ENCODE measurements at regions not wholly inside any gene's neighbourhood (a gene's known extent, or its start where the extent isn't known, plus 50 kb on each side); places are given as distances from the start of the nearest gene placed in this dataset.

DNA sequence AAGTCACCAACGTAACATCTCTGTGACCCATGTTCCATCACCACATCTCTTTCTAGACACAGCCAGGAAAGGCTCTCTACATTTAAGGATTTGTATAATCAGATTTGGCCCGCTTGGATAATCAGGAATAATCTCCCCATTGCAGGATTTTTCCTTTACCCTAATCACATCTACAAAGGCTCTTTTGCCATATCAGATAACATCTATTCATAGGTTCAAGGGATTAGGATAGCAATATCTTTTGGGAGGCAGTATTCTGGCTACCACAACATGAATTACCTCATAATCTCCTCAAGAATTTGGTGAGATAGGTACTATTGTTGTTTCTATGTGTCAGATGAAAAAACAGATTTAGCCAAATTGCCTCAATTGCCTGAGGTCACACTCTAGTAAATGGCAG, 142.8 kb upstream of the UBASH3B start:
- no peaks in the 10 kb centered on the region for H3K4me1 Mint-ChIP-seq
- H3K36me3 Mint-ChIP-seq, result no peaks in the 10 kb centered on the region
- no peak for DNase-seq (ENCODE audit: low spot score)
- TF ChIP-seq SOX15 (CRISPR knock-in tag; IDR thresholded peaks at IDR 0.05), result no peak
- TF ChIP-seq, protein P1, sequence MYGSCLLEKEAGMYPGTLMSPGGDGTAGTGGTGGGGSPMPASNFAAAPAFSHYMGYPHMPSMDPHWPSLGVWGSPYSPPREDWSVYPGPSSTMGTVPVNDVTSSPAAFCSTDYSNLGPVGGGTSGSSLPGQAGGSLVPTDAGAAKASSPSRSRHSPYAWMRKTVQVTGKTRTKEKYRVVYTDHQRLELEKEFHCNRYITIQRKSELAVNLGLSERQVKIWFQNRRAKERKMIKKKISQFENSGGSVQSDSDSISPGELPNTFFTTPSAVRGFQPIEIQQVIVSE (CRISPR knock-in tag; IDR thresholded peaks at IDR 0.05; ENCODE audit: borderline replicate concordance), result no peak
- no peak for TF ChIP-seq CREM (CRISPR knock-in tag; IDR thresholded peaks at IDR 0.05)
- TF ChIP-seq, protein P2, sequence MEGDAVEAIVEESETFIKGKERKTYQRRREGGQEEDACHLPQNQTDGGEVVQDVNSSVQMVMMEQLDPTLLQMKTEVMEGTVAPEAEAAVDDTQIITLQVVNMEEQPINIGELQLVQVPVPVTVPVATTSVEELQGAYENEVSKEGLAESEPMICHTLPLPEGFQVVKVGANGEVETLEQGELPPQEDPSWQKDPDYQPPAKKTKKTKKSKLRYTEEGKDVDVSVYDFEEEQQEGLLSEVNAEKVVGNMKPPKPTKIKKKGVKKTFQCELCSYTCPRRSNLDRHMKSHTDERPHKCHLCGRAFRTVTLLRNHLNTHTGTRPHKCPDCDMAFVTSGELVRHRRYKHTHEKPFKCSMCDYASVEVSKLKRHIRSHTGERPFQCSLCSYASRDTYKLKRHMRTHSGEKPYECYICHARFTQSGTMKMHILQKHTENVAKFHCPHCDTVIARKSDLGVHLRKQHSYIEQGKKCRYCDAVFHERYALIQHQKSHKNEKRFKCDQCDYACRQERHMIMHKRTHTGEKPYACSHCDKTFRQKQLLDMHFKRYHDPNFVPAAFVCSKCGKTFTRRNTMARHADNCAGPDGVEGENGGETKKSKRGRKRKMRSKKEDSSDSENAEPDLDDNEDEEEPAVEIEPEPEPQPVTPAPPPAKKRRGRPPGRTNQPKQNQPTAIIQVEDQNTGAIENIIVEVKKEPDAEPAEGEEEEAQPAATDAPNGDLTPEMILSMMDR (IDR thresholded peaks at IDR 0.05), result no peak
- TF ChIP-seq NFE2L1 (CRISPR knock-in tag; IDR thresholded peaks at IDR 0.05), result no peak
- TF ChIP-seq, protein P3, sequence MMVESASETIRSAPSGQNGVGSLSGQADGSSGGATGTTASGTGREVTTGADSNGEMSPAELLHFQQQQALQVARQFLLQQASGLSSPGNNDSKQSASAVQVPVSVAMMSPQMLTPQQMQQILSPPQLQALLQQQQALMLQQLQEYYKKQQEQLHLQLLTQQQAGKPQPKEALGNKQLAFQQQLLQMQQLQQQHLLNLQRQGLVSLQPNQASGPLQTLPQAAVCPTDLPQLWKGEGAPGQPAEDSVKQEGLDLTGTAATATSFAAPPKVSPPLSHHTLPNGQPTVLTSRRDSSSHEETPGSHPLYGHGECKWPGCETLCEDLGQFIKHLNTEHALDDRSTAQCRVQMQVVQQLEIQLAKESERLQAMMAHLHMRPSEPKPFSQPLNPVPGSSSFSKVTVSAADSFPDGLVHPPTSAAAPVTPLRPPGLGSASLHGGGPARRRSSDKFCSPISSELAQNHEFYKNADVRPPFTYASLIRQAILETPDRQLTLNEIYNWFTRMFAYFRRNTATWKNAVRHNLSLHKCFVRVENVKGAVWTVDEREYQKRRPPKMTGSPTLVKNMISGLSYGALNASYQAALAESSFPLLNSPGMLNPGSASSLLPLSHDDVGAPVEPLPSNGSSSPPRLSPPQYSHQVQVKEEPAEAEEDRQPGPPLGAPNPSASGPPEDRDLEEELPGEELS (CRISPR knock-in tag; IDR thresholded peaks at IDR 0.05), result no peak
- TF ChIP-seq NR3C1 (CRISPR knock-in tag; conservative IDR thresholded peaks at IDR 0.05; ENCODE audit: low read depth), result no peak
- TF ChIP-seq RELA (CRISPR knock-in tag; IDR thresholded peaks at IDR 0.05; ENCODE audit: borderline replicate concordance), result no peak
- TF ChIP-seq, protein P4, sequence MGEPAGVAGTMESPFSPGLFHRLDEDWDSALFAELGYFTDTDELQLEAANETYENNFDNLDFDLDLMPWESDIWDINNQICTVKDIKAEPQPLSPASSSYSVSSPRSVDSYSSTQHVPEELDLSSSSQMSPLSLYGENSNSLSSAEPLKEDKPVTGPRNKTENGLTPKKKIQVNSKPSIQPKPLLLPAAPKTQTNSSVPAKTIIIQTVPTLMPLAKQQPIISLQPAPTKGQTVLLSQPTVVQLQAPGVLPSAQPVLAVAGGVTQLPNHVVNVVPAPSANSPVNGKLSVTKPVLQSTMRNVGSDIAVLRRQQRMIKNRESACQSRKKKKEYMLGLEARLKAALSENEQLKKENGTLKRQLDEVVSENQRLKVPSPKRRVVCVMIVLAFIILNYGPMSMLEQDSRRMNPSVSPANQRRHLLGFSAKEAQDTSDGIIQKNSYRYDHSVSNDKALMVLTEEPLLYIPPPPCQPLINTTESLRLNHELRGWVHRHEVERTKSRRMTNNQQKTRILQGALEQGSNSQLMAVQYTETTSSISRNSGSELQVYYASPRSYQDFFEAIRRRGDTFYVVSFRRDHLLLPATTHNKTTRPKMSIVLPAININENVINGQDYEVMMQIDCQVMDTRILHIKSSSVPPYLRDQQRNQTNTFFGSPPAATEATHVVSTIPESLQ (CRISPR knock-in tag; IDR thresholded peaks at IDR 0.05), result no peak
- TF ChIP-seq, protein P5, sequence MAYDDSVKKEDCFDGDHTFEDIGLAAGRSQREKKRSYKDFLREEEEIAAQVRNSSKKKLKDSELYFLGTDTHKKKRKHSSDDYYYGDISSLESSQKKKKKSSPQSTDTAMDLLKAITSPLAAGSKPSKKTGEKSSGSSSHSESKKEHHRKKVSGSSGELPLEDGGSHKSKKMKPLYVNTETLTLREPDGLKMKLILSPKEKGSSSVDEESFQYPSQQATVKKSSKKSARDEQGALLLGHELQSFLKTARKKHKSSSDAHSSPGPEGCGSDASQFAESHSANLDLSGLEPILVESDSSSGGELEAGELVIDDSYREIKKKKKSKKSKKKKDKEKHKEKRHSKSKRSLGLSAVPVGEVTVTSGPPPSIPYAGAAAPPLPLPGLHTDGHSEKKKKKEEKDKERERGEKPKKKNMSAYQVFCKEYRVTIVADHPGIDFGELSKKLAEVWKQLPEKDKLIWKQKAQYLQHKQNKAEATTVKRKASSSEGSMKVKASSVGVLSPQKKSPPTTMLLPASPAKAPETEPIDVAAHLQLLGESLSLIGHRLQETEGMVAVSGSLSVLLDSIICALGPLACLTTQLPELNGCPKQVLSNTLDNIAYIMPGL (CRISPR knock-in tag; IDR thresholded peaks at IDR 0.05), result no peak
- TF ChIP-seq, protein P6, sequence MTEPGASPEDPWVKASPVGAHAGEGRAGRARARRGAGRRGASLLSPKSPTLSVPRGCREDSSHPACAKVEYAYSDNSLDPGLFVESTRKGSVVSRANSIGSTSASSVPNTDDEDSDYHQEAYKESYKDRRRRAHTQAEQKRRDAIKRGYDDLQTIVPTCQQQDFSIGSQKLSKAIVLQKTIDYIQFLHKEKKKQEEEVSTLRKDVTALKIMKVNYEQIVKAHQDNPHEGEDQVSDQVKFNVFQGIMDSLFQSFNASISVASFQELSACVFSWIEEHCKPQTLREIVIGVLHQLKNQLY (CRISPR knock-in tag; IDR thresholded peaks at IDR 0.05), result no peak
- TF ChIP-seq ESRRA (CRISPR knock-in tag; IDR thresholded peaks at IDR 0.05; ENCODE audit: borderline replicate concordance), result no peak
- no peak for TF ChIP-seq TP53 (CRISPR knock-in tag; IDR thresholded peaks at IDR 0.05)
- H3K27me3 Mint-ChIP-seq (ENCODE audit: low read depth), result no peaks in the 10 kb centered on the region
- H3K27ac Mint-ChIP-seq, result no peak overlapping the region
- no peak for ATAC-seq
- H3K9me3 Mint-ChIP-seq, result no peaks in the 10 kb centered on the region
- CTCF ChIA-PET, result no interaction called here
- no peak overlapping the region for H3K4me3 Mint-ChIP-seq
- POLR2A ChIA-PET, result no interaction called here

DNA sequence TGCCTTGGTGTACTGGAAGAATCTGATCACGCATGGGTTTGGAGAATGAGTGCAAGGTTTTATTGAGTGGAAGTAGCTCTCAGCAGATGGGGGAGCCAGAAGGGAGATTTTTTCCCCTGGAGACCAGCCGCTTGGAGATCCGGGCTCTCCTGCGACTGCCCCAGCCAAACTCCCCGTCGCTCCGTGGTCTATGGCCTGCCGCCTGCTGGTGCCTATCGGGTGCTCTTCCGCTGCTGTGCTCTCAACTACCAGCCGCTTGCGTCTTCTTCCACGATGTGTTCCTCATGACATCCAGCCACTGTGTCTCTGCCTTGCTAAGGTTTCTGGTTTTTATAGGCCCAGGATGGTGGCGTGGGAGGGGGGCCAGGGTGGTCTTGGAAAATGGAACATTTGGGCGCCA, 145.6 kb upstream of the UBASH3B start:
- H3K27ac Mint-ChIP-seq, result no peak overlapping the region
- H3K36me3 Mint-ChIP-seq, result no peaks in the 10 kb centered on the region
- CTCF ChIA-PET, result interaction anchor here (1.0 kb wide), 2 partner anchors 47 to 71 kb away, joined by 3 to 4 read pairs; no protein-coding TSS in a partner anchor
- H3K4me1 Mint-ChIP-seq, result peaks cover 5% of the 10 kb centered on the region
- H3K27me3 Mint-ChIP-seq (ENCODE audit: low read depth), result no peaks in the 10 kb centered on the region
- ATAC-seq, result peak; percentile 36; the same call in 1 of the 2 replicates
- no peaks in the 10 kb centered on the region for H3K9me3 Mint-ChIP-seq
- no peak for TF ChIP-seq NR3C1 (CRISPR knock-in tag; conservative IDR thresholded peaks at IDR 0.05; ENCODE audit: low read depth)
- no peak for TF ChIP-seq ZNF121 (CRISPR knock-in tag; IDR thresholded peaks at IDR 0.05)
- no peak for TF ChIP-seq RELA (CRISPR knock-in tag; IDR thresholded peaks at IDR 0.05; ENCODE audit: borderline replicate concordance)
- TF ChIP-seq, protein P7, sequence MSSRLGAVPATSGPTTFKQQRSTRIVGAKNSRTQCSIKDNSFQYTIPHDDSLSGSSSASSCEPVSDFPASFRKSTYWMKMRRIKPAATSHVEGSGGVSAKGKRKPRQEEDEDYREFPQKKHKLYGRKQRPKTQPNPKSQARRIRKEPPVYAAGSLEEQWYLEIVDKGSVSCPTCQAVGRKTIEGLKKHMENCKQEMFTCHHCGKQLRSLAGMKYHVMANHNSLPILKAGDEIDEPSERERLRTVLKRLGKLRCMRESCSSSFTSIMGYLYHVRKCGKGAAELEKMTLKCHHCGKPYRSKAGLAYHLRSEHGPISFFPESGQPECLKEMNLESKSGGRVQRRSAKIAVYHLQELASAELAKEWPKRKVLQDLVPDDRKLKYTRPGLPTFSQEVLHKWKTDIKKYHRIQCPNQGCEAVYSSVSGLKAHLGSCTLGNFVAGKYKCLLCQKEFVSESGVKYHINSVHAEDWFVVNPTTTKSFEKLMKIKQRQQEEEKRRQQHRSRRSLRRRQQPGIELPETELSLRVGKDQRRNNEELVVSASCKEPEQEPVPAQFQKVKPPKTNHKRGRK (CRISPR knock-in tag; IDR thresholded peaks at IDR 0.05; ENCODE audit: borderline replicate concordance), result no peak
- TF ChIP-seq, protein P4 (CRISPR knock-in tag; IDR thresholded peaks at IDR 0.05), result no peak
- TF ChIP-seq, protein P8, sequence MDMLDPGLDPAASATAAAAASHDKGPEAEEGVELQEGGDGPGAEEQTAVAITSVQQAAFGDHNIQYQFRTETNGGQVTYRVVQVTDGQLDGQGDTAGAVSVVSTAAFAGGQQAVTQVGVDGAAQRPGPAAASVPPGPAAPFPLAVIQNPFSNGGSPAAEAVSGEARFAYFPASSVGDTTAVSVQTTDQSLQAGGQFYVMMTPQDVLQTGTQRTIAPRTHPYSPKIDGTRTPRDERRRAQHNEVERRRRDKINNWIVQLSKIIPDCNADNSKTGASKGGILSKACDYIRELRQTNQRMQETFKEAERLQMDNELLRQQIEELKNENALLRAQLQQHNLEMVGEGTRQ (CRISPR knock-in tag; IDR thresholded peaks at IDR 0.05), result no peak
- TF ChIP-seq GABPB1 (CRISPR knock-in tag; IDR thresholded peaks at IDR 0.05), result no peak
- TF ChIP-seq MYBL2 (CRISPR knock-in tag; IDR thresholded peaks at IDR 0.05), result no peak
- TF ChIP-seq, protein P9, sequence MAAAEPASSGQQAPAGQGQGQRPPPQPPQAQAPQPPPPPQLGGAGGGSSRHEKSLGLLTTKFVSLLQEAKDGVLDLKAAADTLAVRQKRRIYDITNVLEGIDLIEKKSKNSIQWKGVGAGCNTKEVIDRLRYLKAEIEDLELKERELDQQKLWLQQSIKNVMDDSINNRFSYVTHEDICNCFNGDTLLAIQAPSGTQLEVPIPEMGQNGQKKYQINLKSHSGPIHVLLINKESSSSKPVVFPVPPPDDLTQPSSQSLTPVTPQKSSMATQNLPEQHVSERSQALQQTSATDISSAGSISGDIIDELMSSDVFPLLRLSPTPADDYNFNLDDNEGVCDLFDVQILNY (CRISPR knock-in tag; IDR thresholded peaks at IDR 0.05), result no peak
- H3K4me3 Mint-ChIP-seq, result no peak overlapping the region
- POLR2A ChIA-PET, result no interaction called here
- peak; percentile 18 for DNase-seq (ENCODE audit: low spot score)

Measured in WTC11 (cell line).